GM12891 (cell line): ENCODE measurements at regions not wholly inside any gene's neighbourhood (a gene's known extent, or its start where the extent isn't known, plus 50 kb on each side); places are given as distances from the start of the nearest gene placed in this dataset.

Experiments used
- POLR2A ChIP-seq: IDR thresholded peaks from 2 replicates; pipeline ENCODE4 v1.6.1; 2011; ENCODE audit warnings: low read depth, low read length, control low read depth
- POLR2AphosphoS5 ChIP-seq: IDR thresholded peaks from 2 replicates; pipeline ENCODE4 v1.6.1; 2011; ENCODE audit warnings: low read depth, low read length, control low read depth
- TAF1 ChIP-seq: IDR thresholded peaks from 2 replicates; pipeline ENCODE4 v1.6.1; 2011; ENCODE audit warnings: low read depth, low read length, control low read depth

DNA sequence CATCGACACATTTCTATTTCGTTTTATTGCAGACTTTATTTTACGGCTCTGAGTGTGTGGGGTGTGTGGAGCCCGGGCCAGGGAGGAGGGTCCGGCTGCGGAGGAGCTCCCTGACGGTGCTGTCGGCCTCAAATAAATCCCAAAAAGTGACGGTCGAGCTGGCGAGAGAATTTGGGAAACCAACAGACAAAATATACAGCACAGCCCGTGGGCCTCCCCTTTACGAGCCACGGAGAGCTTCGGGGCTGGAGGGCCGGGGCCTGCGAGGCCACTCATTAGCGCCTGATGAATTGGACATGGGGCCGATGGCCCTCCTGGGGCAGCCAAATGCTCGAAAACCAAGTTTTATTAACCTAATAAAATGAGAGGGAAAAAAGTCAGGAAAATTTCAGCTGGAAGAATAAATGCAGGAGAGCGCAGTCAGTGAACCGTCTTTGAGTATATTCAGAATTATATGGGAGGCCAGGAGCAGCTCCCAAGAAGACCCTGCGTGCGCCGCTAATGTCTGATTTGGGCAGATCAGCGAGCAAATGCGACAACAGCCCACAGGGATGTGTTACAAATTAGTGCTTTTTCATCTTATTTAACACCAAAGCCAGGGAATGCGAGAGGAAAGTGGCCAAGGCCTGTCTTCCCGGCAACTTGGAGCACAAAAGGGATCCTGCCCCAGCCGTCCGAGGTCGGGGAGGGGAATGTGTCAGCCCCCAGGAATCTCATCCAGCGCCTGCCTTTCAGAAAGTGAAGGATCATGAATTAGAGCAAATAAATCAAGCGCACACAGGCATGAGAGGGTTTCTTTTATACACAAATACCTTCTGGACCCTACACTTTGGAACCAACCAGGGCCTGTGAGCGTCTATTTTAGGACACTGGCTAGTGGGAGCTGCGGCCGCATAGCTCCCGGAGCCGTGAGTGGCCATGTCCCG lies 249.1 kb downstream of the C16orf95 start:
- TF ChIP-seq POLR2A, result no peak
- TF ChIP-seq POLR2AphosphoS5, result no peak
- TF ChIP-seq TAF1, result no peak
